Esophagus squamous epithelium (tissue), 5 donors: ENCODE measurements at regions not wholly inside any gene's neighbourhood (a gene's known extent, or its start where the extent isn't known, plus 50 kb on each side); places are given as distances from the start of the nearest gene placed in this dataset.

ENCODE experiments used
- DNase-seq: peaks from one replicate; lab custom pipeline; 2025; lab: John Stamatoyannopoulos, UW
- H3K27ac ChIP-seq, 4 donors: fragments of 200-600 bp; sonication (generic); one replicate each; pipeline ENCODE4 v1.5.1; 2016 to 2019; ENCODE audit warnings: mild to moderate bottlenecking in 1 of 4
- H3K27me3 ChIP-seq, 4 donors: fragments of 200-600 bp; sonication (generic); 1 replicate in 3 of 4; 2 replicates in 1 of 4; pipeline versions ENCODE4 v1.5.1 to v1.6.0; 2017 to 2021; ENCODE audit warnings: antibody characterized with exemption in 1 of 4
- H3K36me3 ChIP-seq, 3 donors: fragments of 200-600 bp; sonication (generic); one replicate each; pipeline ENCODE4 v1.5.1; 2016 to 2019
- H3K4me1 ChIP-seq, 3 donors: fragments of 200-600 bp; sonication (generic); one replicate each; pipeline ENCODE4 v1.5.1; 2017 to 2019
- H3K4me3 ChIP-seq, 4 donors: fragments of 200-600 bp; sonication (generic); 1 replicate in 3 of 4; 2 replicates in 1 of 4; pipeline ENCODE4 v1.5.1; 2016 to 2019; ENCODE audit warnings: mild to moderate bottlenecking in 2 of 4, moderate library complexity in 1 of 4
- H3K9me3 ChIP-seq, 3 donors: fragments of 200-600 bp; sonication (generic); one replicate each; pipeline ENCODE4 v1.5.1; 2016 to 2019
- POLR2A ChIP-seq, 4 donors: fragments of 450-650 bp; IDR thresholded peaks; one replicate each; pipeline ENCODE4 v1.6.1; 2017; ENCODE audit warnings: antibody characterized with exemption in 4 of 4, mild to moderate bottlenecking in 4 of 4, moderate library complexity in 3 of 4
- WGBS, 2 donors: methylation state at CpG; one replicate each; pipeline ENCODE4 v1.1.5; 2018; 5-methylcytosine and 5-hydroxymethylcytosine counted together
- intact Hi-C: fragments of 100-400 bp; cut with DNase I; formaldehyde crosslinking; loops from one replicate; pipeline ENCODE4 v1.15.0; 2022
- TF ChIP-seq, protein P1 (sequence below), 6 experiments: fragments of 450-650 bp in 4 of 6; fragments of 200-600 bp in 2 of 6; sonication (generic) in 2 of 6; IDR thresholded peaks; one replicate each; pipeline ENCODE4 v1.5.1; 2016 to 2019; ENCODE audit warnings: antibody characterized with exemption in 6 of 6, mild to moderate bottlenecking in 4 of 6, moderate library complexity in 4 of 6
- donor health status: DM: yes; HTN: yes; CAD: no.

DNA sequence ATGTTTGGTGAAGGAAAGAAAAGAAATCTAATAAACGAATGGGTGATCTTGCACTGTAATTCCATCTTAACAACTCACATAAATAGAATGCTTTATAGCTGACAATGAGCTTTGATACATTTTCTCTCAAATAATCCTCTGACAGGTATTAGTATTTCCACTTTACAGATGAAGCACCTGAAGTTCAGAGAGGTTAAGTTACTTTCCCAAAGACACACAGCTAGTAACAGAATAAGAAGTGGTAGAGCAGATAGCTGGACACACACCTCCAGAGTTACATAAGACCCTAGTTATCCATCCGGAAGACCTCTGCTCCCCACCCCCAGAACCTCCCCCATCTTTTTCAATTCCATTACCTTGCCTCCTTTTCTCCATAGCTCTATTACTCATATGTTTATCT is 213.3 kb upstream of the ZC3H12A start:
- TF ChIP-seq POLR2A (IDR thresholded peaks at IDR 0.05): no peak
- TF ChIP-seq, protein P1, sequence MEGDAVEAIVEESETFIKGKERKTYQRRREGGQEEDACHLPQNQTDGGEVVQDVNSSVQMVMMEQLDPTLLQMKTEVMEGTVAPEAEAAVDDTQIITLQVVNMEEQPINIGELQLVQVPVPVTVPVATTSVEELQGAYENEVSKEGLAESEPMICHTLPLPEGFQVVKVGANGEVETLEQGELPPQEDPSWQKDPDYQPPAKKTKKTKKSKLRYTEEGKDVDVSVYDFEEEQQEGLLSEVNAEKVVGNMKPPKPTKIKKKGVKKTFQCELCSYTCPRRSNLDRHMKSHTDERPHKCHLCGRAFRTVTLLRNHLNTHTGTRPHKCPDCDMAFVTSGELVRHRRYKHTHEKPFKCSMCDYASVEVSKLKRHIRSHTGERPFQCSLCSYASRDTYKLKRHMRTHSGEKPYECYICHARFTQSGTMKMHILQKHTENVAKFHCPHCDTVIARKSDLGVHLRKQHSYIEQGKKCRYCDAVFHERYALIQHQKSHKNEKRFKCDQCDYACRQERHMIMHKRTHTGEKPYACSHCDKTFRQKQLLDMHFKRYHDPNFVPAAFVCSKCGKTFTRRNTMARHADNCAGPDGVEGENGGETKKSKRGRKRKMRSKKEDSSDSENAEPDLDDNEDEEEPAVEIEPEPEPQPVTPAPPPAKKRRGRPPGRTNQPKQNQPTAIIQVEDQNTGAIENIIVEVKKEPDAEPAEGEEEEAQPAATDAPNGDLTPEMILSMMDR (IDR thresholded peaks at IDR 0.05): no peak
- intact Hi-C loops: no loop called here
- WGBS, 2 donors: 44 to 60% methylated on average over 2 of the region's 2 CpGs
- Histone ChIP-seq H3K27me3 (peaks cover 0 to 92% (median 0%) of the 10 kb centered on the region in 4 donors), H3K4me3 (no peak overlapping the region), H3K4me1 (no peaks in the 10 kb centered on the region), H3K36me3 (no peaks in the 10 kb centered on the region), H3K27ac (no peak overlapping the region), H3K9me3 (no peaks in the 10 kb centered on the region)
- DNase-seq: no peak

DNA sequence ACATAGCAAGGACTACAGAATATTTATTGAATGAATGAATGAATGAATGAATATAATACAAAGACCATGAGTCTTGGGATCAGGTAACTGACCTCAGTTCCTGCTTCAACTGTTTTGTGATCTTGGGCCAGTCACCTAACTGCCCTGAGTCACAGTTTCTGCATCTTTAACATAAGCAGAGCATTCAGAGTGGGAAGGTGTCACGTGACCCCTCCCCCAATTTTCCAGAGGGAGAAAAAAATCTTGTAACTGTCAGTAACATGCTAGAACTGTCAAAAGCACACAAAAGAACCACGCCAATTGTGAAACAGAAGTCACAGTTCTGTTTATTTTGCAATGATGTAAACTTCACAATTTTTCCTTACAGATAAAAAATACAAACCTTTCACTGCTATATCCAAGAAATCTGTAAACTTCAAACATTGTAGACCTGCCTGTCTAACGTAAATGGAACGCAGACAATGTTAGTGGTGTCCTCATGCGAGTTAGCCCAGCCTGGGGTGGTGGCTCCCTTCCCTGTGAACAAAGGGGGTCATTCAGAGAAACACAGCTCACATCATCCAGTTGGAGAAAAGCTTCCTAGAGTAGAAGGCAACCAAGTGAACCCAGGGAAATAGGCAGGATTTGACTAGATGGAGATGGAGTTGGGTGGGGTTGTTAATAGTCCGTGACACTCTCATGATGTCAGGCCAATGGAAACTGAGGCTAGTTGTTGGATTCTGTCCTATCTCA is 211.8 kb upstream of the ZC3H12A start:
- WGBS, 2 donors: 31 to 44% methylated on average over 6 of the region's 6 CpGs
- Histone ChIP-seq H3K4me3 (no peak overlapping the region), H3K4me1 (no peaks in the 10 kb centered on the region), H3K36me3 (no peaks in the 10 kb centered on the region), H3K9me3 (no peaks in the 10 kb centered on the region), H3K27ac (no peak overlapping the region), H3K27me3 (peaks cover 0 to 85% (median 0%) of the 10 kb centered on the region in 4 donors)
- TF ChIP-seq, protein P1 (IDR thresholded peaks at IDR 0.05): no peak
- TF ChIP-seq POLR2A (IDR thresholded peaks at IDR 0.05): no peak
- intact Hi-C loops: no loop called here
- no peak for DNase-seq

DNA sequence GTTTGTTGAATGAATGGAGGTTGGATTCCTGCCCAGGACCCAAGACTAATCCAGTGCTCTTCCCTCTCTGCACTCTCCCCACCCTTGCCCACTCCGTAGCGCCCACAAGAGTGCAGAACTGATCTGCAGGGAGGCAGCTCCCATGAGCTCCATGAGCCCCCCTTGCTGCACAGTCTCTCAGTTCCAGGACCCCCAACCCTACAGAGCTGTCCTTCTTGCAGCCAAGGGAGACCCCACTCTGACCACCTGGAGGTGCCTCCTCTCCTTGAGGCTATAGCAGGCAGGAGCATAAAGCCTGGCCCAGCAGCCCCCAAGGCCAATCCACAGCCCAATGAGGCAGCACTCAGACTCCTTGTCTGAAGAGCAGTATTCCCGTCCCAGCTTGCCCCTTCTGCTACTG is 209.2 kb upstream of the ZC3H12A start:
- H3K36me3 ChIP-seq: no peaks in the 10 kb centered on the region
- H3K27me3 ChIP-seq: peaks cover 0 to 68% (median 0%) of the 10 kb centered on the region in 4 donors
- no peaks in the 10 kb centered on the region for H3K9me3 ChIP-seq
- WGBS, 2 donors: 70 to 78% methylated on average over 3 of the region's 3 CpGs
- DNase-seq: no peak
- H3K4me3 ChIP-seq: no peak overlapping the region
- intact Hi-C loops: no loop called here
- TF ChIP-seq, protein P1 (IDR thresholded peaks at IDR 0.05): no peak
- H3K27ac ChIP-seq: no peak overlapping the region
- H3K4me1 ChIP-seq: no peaks in the 10 kb centered on the region

DNA sequence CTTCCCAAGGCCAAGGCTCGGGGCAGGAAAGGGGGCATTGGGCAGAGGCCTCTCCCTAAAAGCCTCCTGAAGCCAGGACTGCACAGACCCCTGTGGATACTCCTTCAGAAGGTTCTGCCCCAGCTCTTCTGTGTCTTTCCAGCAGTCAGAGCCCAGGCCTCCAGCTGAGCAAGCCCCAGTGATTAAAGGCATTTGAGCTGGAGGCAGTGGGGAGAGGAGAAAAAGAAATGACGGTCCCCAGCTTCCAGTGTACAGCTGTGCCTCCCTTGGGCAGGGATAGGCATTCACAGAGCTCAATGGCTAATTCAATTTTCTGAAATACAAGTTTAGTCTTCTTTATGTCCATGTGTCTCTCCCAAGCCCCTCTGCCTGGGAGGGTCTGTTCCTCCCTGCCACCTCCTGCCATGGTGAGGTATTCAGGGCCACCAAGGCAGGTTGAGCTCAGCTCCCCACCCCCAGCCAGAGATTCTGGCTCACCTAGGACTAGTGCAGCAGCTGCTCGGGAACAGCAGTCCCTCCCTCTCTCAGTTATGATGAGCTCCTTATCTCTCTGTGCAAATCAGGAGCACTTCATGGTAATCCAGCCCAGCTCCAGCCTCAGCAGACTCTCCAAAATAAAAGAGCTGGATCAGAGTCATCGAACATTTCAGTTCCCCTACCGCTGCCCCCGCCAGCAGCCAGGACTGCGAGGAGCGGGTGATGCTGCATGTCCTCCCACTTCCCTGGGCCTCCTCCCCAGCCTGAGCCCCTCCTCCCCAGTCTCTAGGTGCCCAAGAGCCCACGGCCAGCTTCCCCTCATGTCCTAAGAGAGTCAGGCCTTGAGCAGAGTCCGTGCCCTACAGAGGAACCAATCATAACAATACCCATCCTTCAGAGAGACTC is 208.4 kb upstream of the ZC3H12A start:
- DNase-seq: no peak
- no peaks in the 10 kb centered on the region for H3K4me1 ChIP-seq
- H3K36me3 ChIP-seq: no peaks in the 10 kb centered on the region
- no peak for TF ChIP-seq POLR2A (IDR thresholded peaks at IDR 0.05)
- TF ChIP-seq, protein P1 (IDR thresholded peaks at IDR 0.05): no peak
- H3K27ac ChIP-seq: no peak overlapping the region
- no peaks in the 10 kb centered on the region for H3K9me3 ChIP-seq
- 56 to 58% methylated on average over 9 of the region's 10 CpGs for WGBS, 2 donors
- no peak overlapping the region for H3K4me3 ChIP-seq
- peaks cover 0 to 67% (median 0%) of the 10 kb centered on the region in 4 donors for H3K27me3 ChIP-seq
- intact Hi-C loops: no loop called here
